Ishikawa (cell line): ENCODE measurements at regions not wholly inside any gene's neighbourhood (a gene's known extent, or its start where the extent isn't known, plus 50 kb on each side); places are given as distances from the start of the nearest gene placed in this dataset.

Experiments used
- CEBPB ChIP-seq: IDR thresholded peaks from 2 replicates; pipeline ENCODE4 v1.6.1; 2012
- CREB1 ChIP-seq: IDR thresholded peaks from 2 replicates; pipeline ENCODE4 v1.6.1; 2012; ENCODE audit warnings: low read depth
- EGR1 ChIP-seq: IDR thresholded peaks from 2 replicates; pipeline ENCODE4 v1.6.1; 2012
- EP300 ChIP-seq: IDR thresholded peaks from 2 replicates; pipeline ENCODE4 v1.6.1; 2012; ENCODE audit warnings: borderline replicate concordance
- FOXM1 ChIP-seq: IDR thresholded peaks from 2 replicates; pipeline ENCODE4 v1.6.1; 2012; ENCODE audit warnings: low read depth, borderline replicate concordance
- MAX ChIP-seq: IDR thresholded peaks from 2 replicates; pipeline ENCODE4 v1.6.1; 2012
- REST ChIP-seq: IDR thresholded peaks from 2 replicates; pipeline ENCODE4 v1.6.1; 2012; ENCODE audit warnings: low read depth, mild to moderate bottlenecking
- TEAD4 ChIP-seq: IDR thresholded peaks from 2 replicates; pipeline ENCODE4 v1.6.1; 2012
- USF1 ChIP-seq: IDR thresholded peaks from 2 replicates; pipeline ENCODE4 v1.6.1; 2012
- YY1 ChIP-seq: IDR thresholded peaks from 2 replicates; pipeline ENCODE4 v1.6.1; 2012; ENCODE audit warnings: low read depth
- ZBTB7A ChIP-seq: IDR thresholded peaks from 2 replicates; pipeline ENCODE4 v1.6.1; 2012; ENCODE audit warnings: low read depth

GRCh38 chr14:26170885-26171284, 426.9 kb downstream of the NOVA1 start:
- no peak for TF ChIP-seq CREB1
- TF ChIP-seq MAX: no peak
- no peak for TF ChIP-seq USF1
- TF ChIP-seq YY1: no peak
- TF ChIP-seq REST: no peak
- TF ChIP-seq CEBPB: no peak
- no peak for TF ChIP-seq EP300
- TF ChIP-seq FOXM1: no peak
- TF ChIP-seq EGR1: no peak
- no peak for TF ChIP-seq ZBTB7A
- TF ChIP-seq TEAD4: no peak
